HepG2 (cell line): ENCODE measurements at regions not wholly inside any gene's neighbourhood (a gene's known extent, or its start where the extent isn't known, plus 50 kb on each side); places are given as distances from the start of the nearest gene placed in this dataset.

Experiments used
- BHLHE40 ChIP-seq: IDR thresholded peaks from 2 replicates; pipeline ENCODE4 v1.6.1; 2011; ENCODE audit warnings: low read length, improper control_type of control experiment
- FIP1L1 ChIP-seq: fragments of 200-400 bp; formaldehyde crosslinking; IDR thresholded peaks from 2 replicates; pipeline ENCODE4 v1.6.1; 2018; ENCODE audit warnings: low read depth, mild to moderate bottlenecking, low read length, moderate library complexity, borderline replicate concordance; ENCODE audit not compliant: insufficient read depth
- GATAD1 ChIP-seq: IDR thresholded peaks from 2 replicates; pipeline ENCODE4 v1.6.1; 2016; ENCODE audit warnings: missing genetic modification reagents, missing compliant biosample characterization
- JUND ChIP-seq: sonication (generic); formaldehyde crosslinking; IDR thresholded peaks from 2 replicates; pipeline ENCODE4 v1.8.0; 2022; ENCODE audit warnings: mild to moderate bottlenecking, missing genetic modification reagents
- MED1 ChIP-seq: sonication (generic); formaldehyde crosslinking; IDR thresholded peaks from 2 replicates; pipeline ENCODE4 v1.4.0; 2020; ENCODE audit warnings: missing genetic modification reagents
- NBN ChIP-seq: fragments of 450-650 bp; conservative IDR thresholded peaks from 2 replicates; pipeline ENCODE4 v1.6.1; 2017
- NCOA5 ChIP-seq: sonication (generic); formaldehyde crosslinking; IDR thresholded peaks from 2 replicates; pipeline ENCODE4 v1.4.0; 2020; ENCODE audit warnings: missing genetic modification reagents
- RFX1 ChIP-seq: fragments of 450-650 bp; IDR thresholded peaks from 2 replicates; pipeline ENCODE4 v1.6.1; 2017
- SP5 ChIP-seq: IDR thresholded peaks from 2 replicates; pipeline ENCODE4 v1.6.1; 2016; ENCODE audit warnings: low read depth, borderline replicate concordance
- ZNF235 ChIP-seq: sonication (generic); formaldehyde crosslinking; IDR thresholded peaks from 2 replicates; pipeline ENCODE4 v1.8.1; 2023; ENCODE audit warnings: mild to moderate bottlenecking, missing genetic modification reagents, borderline replicate concordance
- ZNF329 ChIP-seq: sonication (generic); formaldehyde crosslinking; IDR thresholded peaks from 2 replicates; pipeline ENCODE4 v1.9.0; 2021; ENCODE audit warnings: low read depth, mild to moderate bottlenecking, missing genetic modification reagents
- ZNF747 ChIP-seq: sonication (generic); formaldehyde crosslinking; IDR thresholded peaks from 2 replicates; pipeline ENCODE4 v1.8.1; 2023; ENCODE audit warnings: missing genetic modification reagents, mild to moderate bottlenecking, borderline replicate concordance
- ZNF768 ChIP-seq: sonication (generic); formaldehyde crosslinking; IDR thresholded peaks from 2 replicates; pipeline ENCODE4 v1.4.0; 2020; ENCODE audit warnings: missing genetic modification reagents
- TF ChIP-seq, protein P1 (sequence below): sonication (generic); formaldehyde crosslinking; conservative IDR thresholded peaks from 2 replicates; pipeline ENCODE4 v1.4.0; 2020; ENCODE audit warnings: mild to moderate bottlenecking, missing genetic modification reagents, moderate library complexity

DNA sequence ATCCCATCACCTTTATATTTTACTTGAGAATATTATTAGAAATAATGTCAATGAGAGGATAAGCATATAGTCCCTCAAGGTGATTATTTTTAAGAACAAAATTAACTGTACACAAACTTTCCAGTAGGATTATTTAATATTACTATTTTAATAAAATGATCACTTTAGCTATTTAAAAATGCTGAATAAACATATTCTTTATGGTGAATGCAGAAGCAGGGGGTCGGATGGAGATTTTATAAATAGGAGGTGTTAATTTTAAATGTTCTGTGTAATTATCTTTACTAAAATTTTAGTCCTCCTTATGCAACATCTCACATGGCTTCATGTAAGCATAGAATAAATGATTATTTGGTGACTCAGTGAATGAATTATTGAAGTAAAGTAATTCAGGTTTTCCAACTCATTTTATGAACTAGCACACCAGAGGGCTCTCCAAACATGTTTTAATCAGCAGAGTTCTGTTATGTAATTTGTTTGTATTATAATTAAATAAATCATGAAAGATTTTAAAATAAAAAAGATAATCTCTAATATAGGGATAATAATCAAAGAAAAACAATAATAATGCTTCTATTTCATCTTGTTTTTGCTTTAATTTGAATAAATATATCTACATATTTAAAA is 1635.2 kb downstream of the EFNB2 start:
- TF ChIP-seq, protein P1, sequence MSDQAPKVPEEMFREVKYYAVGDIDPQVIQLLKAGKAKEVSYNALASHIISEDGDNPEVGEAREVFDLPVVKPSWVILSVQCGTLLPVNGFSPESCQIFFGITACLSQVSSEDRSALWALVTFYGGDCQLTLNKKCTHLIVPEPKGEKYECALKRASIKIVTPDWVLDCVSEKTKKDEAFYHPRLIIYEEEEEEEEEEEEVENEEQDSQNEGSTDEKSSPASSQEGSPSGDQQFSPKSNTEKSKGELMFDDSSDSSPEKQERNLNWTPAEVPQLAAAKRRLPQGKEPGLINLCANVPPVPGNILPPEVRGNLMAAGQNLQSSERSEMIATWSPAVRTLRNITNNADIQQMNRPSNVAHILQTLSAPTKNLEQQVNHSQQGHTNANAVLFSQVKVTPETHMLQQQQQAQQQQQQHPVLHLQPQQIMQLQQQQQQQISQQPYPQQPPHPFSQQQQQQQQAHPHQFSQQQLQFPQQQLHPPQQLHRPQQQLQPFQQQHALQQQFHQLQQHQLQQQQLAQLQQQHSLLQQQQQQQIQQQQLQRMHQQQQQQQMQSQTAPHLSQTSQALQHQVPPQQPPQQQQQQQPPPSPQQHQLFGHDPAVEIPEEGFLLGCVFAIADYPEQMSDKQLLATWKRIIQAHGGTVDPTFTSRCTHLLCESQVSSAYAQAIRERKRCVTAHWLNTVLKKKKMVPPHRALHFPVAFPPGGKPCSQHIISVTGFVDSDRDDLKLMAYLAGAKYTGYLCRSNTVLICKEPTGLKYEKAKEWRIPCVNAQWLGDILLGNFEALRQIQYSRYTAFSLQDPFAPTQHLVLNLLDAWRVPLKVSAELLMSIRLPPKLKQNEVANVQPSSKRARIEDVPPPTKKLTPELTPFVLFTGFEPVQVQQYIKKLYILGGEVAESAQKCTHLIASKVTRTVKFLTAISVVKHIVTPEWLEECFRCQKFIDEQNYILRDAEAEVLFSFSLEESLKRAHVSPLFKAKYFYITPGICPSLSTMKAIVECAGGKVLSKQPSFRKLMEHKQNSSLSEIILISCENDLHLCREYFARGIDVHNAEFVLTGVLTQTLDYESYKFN (CRISPR knock-in tag), result no peak
- no peak for TF ChIP-seq ZNF768 (CRISPR knock-in tag)
- TF ChIP-seq SP5 (CRISPR knock-in tag), result no peak
- no peak for TF ChIP-seq NCOA5
- TF ChIP-seq ZNF329 (CRISPR knock-in tag), result no peak
- TF ChIP-seq BHLHE40, result no peak
- TF ChIP-seq FIP1L1, result no peak
- no peak for TF ChIP-seq ZNF747 (CRISPR knock-in tag)
- no peak for TF ChIP-seq ZNF235 (CRISPR knock-in tag)
- TF ChIP-seq RFX1, result no peak
- TF ChIP-seq NBN, result no peak
- no peak for TF ChIP-seq MED1 (CRISPR knock-in tag)
- no peak for TF ChIP-seq GATAD1 (CRISPR knock-in tag)
- TF ChIP-seq JUND (CRISPR knock-in tag), result no peak
